Loucy (cell line): ENCODE measurements at regions not wholly inside any gene's neighbourhood (a gene's known extent, or its start where the extent isn't known, plus 50 kb on each side); places are given as distances from the start of the nearest gene placed in this dataset.
A peak's percentile ranks its signal among the peaks of the same experiment; 100 is the strongest.

Experiments
- H2AFZ ChIP-seq: fragments of 200-600 bp; sonication (generic); 2 replicates; pipeline ENCODE4 v1.6.0; 2016; ENCODE audit warnings: antibody characterized with exemption, mild to moderate bottlenecking, low read length, moderate library complexity
- H3F3A ChIP-seq: fragments of 200-600 bp; 2 replicates; pipeline ENCODE4 v1.6.0; 2016; ENCODE audit warnings: antibody characterized with exemption, low read depth, mild to moderate bottlenecking
- H3K27me3 ChIP-seq: fragments of 200-600 bp; sonication (generic); 2 replicates; pipeline ENCODE4 v1.6.1; 2014; ENCODE audit warnings: low read length, mild to moderate bottlenecking; ENCODE audit not compliant: insufficient read depth, poor library complexity, severe bottlenecking
- H3K36me3 ChIP-seq: fragments of 200-600 bp; sonication (generic); 2 replicates; pipeline ENCODE4 v1.6.1; 2016; ENCODE audit warnings: low read length; ENCODE audit not compliant: insufficient read depth
- H3K4me1 ChIP-seq: fragments of 200-600 bp; sonication (generic); 2 replicates; pipeline ENCODE4 v1.5.1; 2014; ENCODE audit warnings: low read length, mild to moderate bottlenecking; ENCODE audit not compliant: insufficient read depth, poor library complexity, severe bottlenecking
- H3K4me2 ChIP-seq: fragments of 200-600 bp; sonication (generic); 2 replicates; pipeline ENCODE4 v1.6.0; 2014; ENCODE audit warnings: antibody characterized with exemption, low read length, low read depth, mild to moderate bottlenecking; ENCODE audit not compliant: poor library complexity, severe bottlenecking
- H3K4me3 ChIP-seq: fragments of 200-600 bp; sonication (generic); 2 replicates; pipeline ENCODE4 v1.5.1; 2014; ENCODE audit warnings: low read length, mild to moderate bottlenecking, mixed read lengths; ENCODE audit not compliant: poor library complexity, severe bottlenecking
- H3K79me2 ChIP-seq: fragments of 200-600 bp; sonication (generic); 2 replicates; pipeline ENCODE4 v1.6.1; 2014; ENCODE audit warnings: low read length; ENCODE audit not compliant: insufficient read depth
- H3K9ac ChIP-seq: fragments of 200-600 bp; sonication (generic); 2 replicates; pipeline ENCODE4 v1.6.0; 2014; ENCODE audit warnings: mild to moderate bottlenecking, low read depth, low read length, moderate library complexity; ENCODE audit not compliant: poor library complexity, severe bottlenecking
- H3K9me2 ChIP-seq: fragments of 200-600 bp; sonication (generic); replicated peaks from 2 replicates; pipeline ENCODE4 v1.6.1; 2016; ENCODE audit warnings: low read depth, low read length, mixed read lengths
- H3K9me3 ChIP-seq: fragments of 200-600 bp; sonication (generic); 2 replicates; pipeline ENCODE4 v1.6.1; 2014; ENCODE audit warnings: mild to moderate bottlenecking, antibody characterized with exemption, low read length, low read depth; ENCODE audit not compliant: insufficient read depth
- H4K20me1 ChIP-seq: fragments of 200-600 bp; sonication (generic); 2 replicates; pipeline ENCODE4 v1.6.0; 2014; ENCODE audit warnings: antibody characterized with exemption, low read length, mild to moderate bottlenecking; ENCODE audit not compliant: insufficient read depth, poor library complexity, severe bottlenecking
- CTCF ChIP-seq: fragments of 200-600 bp; sonication (generic); conservative IDR thresholded peaks from 2 replicates; pipeline ENCODE4 v1.5.1; 2014; ENCODE audit warnings: mild to moderate bottlenecking, antibody characterized with exemption, low read length
- EZH2phosphoT487 ChIP-seq: fragments of 200-600 bp; IDR thresholded peaks from 2 replicates; pipeline ENCODE4 v1.6.1; 2018; ENCODE audit warnings: antibody characterized with exemption, mild to moderate bottlenecking, moderate library complexity, borderline replicate concordance

- Histone ChIP-seq H3F3A (peaks cover 12% of the 10 kb centered on the region), H3K79me2 (no peaks in the 10 kb centered on the region; the same call in 1 of the 2 replicates), H3K9me3 (no peaks in the 10 kb centered on the region), H3K36me3 (no peaks in the 10 kb centered on the region), H3K9ac (peak overlapping the region; percentile 93), H3K4me2 (peak overlapping the region; percentile 76), H4K20me1 (no peaks in the 10 kb centered on the region), H3K9me2 (no peaks in the 10 kb centered on the region), H3K27me3 (no peaks in the 10 kb centered on the region), H2AFZ (peak overlapping the region; percentile 74; the same call in 1 of the 2 replicates), H3K4me3 (peak overlapping the region; percentile 83), H3K4me1 (peaks cover 27% of the 10 kb centered on the region)
- TF ChIP-seq CTCF = no peak; the same call in none of the 2 replicates
- no peak for TF ChIP-seq EZH2phosphoT487
Observed at GRCh38 chr18:26654616-26655524, 106.5 kb upstream of the KCTD1 start.

- Histone ChIP-seq H3K36me3 (no peaks in the 10 kb centered on the region), H3K9ac (no peak overlapping the region), H3F3A (peaks cover 12% of the 10 kb centered on the region), H2AFZ (no peak overlapping the region), H3K9me2 (no peaks in the 10 kb centered on the region), H3K9me3 (no peaks in the 10 kb centered on the region), H3K4me3 (no peak overlapping the region), H3K4me1 (peaks cover 27% of the 10 kb centered on the region), H3K4me2 (no peak overlapping the region), H3K27me3 (no peaks in the 10 kb centered on the region), H3K79me2 (no peaks in the 10 kb centered on the region; the same call in 1 of the 2 replicates), H4K20me1 (no peaks in the 10 kb centered on the region)
- peak; percentile 51 for TF ChIP-seq CTCF
- no peak for TF ChIP-seq EZH2phosphoT487
Observed at GRCh38 chr18:26653943-26654615, 105.7 kb upstream of the KCTD1 start.

- TF ChIP-seq EZH2phosphoT487 = no peak
- TF ChIP-seq CTCF = no peak
- Histone ChIP-seq H3K36me3 (no peaks in the 10 kb centered on the region), H3K9me3 (no peaks in the 10 kb centered on the region), H3K9ac (no peak overlapping the region), H3K9me2 (no peaks in the 10 kb centered on the region), H3K27me3 (no peaks in the 10 kb centered on the region), H3K79me2 (no peaks in the 10 kb centered on the region; the same call in 1 of the 2 replicates), H2AFZ (no peak overlapping the region), H3K4me1 (peaks cover 13% of the 10 kb centered on the region), H3F3A (peaks cover 12% of the 10 kb centered on the region), H3K4me2 (no peak overlapping the region), H3K4me3 (no peak overlapping the region), H4K20me1 (no peaks in the 10 kb centered on the region)
Observed at GRCh38 chr18:26652501-26652900, 104.1 kb upstream of the KCTD1 start.
